Islet precursor cell (in vitro differentiated cells): ENCODE measurements at regions not wholly inside any gene's neighbourhood (a gene's known extent, or its start where the extent isn't known, plus 50 kb on each side); places are given as distances from the start of the nearest gene placed in this dataset.
"Not testable (repeated sequence)": the region's sequence is repeated elsewhere in the genome, so short reads cannot be mapped to it uniquely, and the experiment has no call there.

Source experiments
- DNase-seq: peaks from one replicate; pipeline ENCODE4 v3.0.0-alpha.2; 2018

DNA sequence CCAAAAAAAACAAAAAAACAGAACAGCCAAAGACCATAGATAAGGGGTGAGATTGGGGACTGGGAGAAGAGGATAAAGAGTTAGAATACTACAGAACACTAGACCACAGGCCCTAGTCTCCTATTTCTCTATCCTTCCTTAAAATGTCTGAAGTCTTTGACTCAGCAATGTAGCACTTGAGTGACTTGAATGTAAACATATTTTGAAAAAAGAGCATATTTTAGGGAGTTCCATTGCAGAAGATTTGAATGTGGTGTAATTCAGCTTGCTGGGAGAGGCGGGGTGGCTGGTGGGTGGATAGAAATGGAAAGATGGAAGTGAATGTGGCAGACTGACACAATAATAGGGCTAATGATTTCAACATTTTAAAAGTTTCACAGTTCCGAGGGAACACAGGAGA is 144.9 kb downstream of the CHIC2 start:
- DNase-seq: no peak

- no peak for DNase-seq
Observed at GRCh38 chr4:53917729-53918128, 146.7 kb downstream of the CHIC2 start.

DNA sequence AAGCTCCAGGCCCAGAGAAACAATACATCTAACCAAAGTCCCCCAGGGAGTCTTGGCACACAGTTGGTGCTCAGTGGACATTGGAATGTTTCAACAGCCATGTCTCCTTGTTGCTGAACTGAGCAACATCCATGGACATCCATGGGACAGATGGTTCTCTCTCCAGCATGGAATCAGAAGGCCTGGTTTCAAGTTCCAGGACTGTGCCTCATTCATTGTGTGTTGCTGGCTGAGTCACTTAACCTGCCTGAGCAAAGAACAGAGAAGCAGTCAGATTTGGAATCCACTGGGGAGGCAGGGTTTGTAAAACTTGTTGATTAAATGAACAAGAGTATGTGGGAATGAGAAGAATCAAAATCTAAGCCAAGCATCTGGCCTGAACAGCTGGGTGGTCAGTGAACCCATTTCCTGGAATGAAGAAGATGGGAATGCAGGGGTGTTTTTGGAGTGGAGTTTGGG is 147.9 kb downstream of the CHIC2 start:
- peak; percentile 54 for DNase-seq

DNA sequence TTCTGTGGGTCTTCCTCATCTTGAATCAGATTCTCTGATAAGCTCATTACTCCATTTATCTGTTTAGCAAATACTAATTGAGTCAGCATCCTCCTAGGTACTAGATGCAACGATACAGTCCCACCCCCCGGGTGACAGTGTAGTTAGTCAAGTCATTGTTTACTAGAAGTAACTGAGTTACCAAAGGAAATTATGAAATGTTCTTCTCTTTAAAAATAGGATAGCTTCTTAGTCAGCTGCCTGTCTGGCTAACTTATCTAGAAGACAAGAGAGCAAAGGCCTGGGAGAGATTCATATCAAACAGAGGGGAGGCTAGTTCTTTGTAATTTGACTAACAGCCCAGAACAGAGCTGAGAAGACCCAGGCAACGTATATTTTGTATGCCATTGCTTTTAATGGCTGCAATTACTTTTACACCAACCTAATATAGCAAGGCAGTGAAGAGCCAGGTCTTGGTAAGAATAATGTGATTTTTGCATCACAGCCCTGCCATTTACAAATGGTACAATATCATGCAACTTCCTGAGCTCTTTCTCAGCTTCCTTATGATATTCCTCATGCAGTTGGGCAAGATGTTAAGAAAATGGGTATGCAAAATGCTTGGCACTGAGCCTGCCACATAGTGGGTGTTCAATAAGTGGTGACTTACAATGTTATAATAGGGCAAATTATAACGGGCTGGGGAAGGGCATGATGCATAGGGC is 149.9 kb downstream of the CHIC2 start:
- no peak for DNase-seq

GRCh38 chr4:53913771-53914170 is 150.6 kb downstream of the CHIC2 start:
- no peak for DNase-seq

- no peak for DNase-seq
Observed at GRCh38 chr4:53912766-53913497, 151.5 kb downstream of the CHIC2 start.

DNA sequence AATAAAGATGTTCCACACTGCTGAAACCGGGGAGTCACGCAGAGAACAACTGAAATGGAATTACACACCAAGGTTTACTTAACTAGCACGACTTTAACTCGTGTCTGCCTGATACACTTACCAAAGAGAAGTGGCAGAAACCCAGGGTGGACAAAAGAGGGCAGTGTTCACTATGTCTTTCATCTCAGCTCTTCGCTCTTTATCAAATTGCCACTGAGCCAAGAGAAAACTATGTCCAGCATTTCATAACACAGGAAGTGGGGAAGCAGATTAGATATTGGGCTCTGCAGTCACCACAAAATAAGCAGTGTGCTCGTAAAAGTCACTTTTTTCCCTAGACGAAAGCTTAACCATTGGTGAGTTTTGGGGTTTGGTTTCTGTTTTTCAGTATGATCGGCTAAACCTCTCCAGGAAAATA is 155.7 kb downstream of the CHIC2 start:
- peak; percentile 76 for DNase-seq

GRCh38 chr4:53907772-53908171 is 156.6 kb downstream of the CHIC2 start:
- no peak for DNase-seq

DNA sequence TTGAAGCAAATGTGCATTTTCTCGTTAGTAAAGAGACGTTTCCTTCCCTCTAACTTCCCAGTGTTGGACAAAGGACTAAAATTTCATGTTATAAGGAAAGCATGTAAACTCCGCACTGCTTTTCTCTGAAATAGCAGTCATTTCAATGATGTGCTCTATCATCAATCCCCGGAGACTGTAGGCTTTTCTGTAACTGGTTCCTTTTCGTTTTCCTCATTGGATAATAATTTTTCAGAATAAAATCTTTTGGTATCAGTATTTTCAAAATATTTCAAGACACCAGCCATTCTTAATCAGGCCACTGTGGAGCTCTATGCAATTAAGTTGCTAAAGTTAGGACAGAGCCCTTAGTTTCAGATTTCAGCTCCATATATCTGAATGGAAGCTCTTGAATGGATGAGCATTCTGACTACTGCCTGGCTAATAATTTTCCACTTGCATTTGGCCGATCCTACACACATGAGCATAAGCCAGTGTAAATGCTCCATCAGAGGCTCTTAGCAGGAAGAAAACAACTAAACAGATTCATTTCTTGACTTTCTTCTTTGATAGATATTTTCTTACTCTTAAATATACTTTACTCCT is 157.7 kb downstream of the CHIC2 start:
- DNase-seq: no peak

DNA sequence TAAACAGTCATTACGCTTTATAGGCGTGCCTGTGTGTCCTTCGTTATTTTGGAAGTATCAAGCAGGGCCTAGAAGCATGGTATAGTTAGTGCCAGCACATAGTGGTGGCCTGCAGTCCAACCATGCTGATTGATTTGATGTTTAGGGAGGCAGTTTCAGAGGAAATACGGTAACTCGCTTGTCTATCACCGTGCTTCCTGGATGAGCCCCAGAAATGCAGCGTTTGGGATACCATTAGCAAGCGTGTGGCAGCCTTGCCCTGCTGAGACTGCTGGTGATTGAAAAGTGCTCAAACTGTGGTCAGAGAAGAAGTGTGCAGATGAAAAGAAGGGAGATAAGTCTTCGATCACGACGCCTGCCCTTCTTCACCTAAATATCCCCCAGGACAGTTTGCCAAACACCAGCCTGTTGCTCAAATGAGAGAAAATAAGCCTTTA is 158.4 kb downstream of the CHIC2 start:
- DNase-seq: peak; percentile 64

DNA sequence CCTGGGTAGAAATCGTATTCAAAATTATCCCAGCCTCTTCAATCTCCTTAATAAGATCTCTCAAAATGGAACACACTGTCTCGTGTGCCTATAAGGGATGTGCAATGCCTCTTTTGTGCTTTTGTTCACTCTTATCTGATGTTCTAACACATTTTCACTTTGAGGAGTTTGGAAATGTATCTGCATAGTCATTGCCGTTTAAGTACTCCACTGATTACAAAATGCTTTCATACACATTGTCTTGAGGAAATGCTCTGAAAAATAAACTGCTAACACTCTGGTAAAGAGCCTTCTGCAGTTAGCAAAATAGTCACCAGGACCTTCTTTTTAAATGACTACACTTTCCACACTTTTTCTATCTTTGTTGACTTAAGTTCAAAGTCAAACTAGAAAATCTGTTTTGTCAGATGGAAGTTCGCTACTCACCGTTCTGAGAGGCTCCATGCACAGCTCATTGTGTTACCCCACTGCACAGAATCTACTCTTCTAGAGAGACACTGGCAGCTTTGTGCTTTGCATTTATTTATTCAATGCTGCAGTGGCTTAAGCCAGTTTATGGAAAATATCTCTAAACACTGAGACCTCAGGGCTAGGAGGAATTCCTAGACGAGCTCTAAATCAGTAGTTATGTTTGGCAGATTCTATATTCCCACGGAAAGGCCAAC is 159.0 kb downstream of the CHIC2 start:
- no peak for DNase-seq

- DNase-seq: no peak
Observed at GRCh38 chr4:53902786-53903185, 161.6 kb downstream of the CHIC2 start.

GRCh38 chr4:53900271-53900649 is 164.1 kb downstream of the CHIC2 start:
- no peak for DNase-seq

GRCh38 chr4:53899586-53900270 is 164.7 kb downstream of the CHIC2 start:
- no peak for DNase-seq

DNA sequence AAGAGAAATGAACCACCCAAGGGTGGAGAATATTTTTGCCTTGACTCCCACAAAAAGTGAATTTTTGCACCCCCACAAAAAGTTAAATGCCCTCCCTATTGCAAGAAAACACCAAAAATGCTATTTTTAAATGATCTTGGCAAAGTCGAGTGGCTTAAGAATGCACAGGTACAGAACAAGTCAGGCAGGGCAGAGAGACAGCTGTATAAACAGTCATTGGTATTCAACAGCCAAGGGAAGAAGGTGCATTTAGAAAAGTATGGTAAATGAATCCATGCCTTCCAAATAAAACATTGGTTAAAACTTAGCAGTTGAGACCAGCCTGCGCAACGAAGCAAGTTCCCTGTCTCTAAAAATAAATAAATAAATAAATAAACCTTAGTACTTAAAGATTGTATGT is 169.3 kb downstream of the CHIC2 start:
- DNase-seq: no peak

GRCh38 chr4:53890461-53890860 is 173.9 kb downstream of the CHIC2 start:
- DNase-seq: no peak

DNA sequence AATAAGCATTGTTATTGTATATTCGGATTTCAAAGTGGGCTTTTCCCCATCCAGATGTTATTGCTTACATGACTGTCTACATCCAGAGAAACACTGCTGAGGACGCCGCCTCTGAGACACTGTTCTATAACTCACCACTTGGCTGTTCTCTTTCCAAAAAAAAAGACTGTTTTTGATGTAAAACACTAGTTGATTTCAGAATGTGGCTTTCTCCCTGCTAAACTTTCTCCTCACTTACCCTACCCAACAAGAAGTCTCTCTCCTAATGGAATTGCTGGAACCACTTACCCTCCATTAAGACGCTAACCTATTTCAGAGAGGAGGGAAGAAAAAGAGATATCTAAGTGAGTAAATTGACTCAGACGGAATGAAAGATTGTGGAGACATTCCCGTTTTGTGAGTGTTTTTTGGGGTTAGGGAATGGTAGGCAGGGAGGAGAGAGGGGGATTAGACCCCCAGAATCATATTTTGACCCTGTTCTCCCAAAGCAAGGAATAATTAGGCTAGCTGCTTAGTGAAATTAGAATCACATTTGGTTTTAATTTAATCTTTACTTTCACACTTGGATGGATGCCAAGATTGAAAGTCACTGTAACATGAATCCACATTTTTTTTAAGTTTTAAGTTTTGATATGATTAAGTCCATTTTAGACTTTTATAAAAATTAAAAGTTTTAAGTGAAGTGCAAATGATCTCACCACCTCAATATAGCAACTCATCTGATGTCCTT is 174.9 kb downstream of the CHIC2 start:
- no peak for DNase-seq

DNA sequence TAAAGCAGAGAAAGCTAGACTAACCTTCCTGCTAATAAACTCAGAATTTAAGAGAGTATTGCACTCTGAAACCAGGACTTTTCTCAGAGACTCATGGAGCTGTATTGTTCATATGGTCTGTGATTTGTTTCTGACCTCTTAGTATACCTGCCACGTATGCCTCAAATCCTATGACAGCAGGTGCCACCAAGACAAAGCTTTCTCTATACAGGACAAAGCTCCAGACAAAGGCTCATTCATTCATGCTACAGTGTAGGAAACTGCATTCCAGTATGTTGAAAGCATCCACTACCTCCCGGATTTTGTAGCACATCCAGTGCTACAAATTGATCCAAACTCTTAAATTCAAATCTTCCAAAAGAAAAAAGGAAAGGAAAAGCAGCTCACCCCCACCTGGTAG is 178.3 kb downstream of the CHIC2 start:
- no peak for DNase-seq

- no peak for DNase-seq
Observed at GRCh38 chr4:53885668-53886067, 178.7 kb downstream of the CHIC2 start.

GRCh38 chr4:53877096-53877495 is 187.3 kb downstream of the CHIC2 start:
- not testable (repeated sequence) for DNase-seq

DNA sequence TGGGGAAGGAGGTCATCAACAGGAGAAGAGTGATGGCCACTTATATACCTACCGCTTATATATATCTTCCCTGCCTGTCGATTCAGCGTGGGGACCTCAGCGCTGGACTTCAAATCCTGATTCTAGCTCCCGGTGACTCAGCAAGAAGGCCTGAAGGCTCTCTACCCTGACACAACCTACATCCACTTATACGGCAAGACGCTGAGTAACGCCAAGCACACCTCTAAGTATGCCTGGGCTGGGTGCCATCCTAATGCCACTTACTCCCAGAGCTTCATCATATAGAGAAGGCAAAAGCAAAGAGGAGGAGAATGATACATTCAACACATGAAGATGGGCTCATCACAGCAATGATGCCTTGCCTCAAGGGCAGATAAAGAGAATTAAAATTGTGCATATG is 198.3 kb downstream of the CHIC2 start:
- no peak for DNase-seq

GRCh38 chr4:53865054-53865453 is 199.4 kb downstream of the CHIC2 start:
- DNase-seq: no peak
